HG03457 (cell line): ENCODE measurements at regions not wholly inside any gene's neighbourhood (a gene's known extent, or its start where the extent isn't known, plus 50 kb on each side); places are given as distances from the start of the nearest gene placed in this dataset.
"Not testable (repeated sequence)": the region's sequence is repeated elsewhere in the genome, so short reads cannot be mapped to it uniquely, and the experiment has no call there.

ENCODE experiments used
- ATAC-seq: cut with Tn5 transposase; IDR thresholded peaks from one replicate; pipeline ENCODE4 v1.9.1; 2021; ENCODE audit warnings: moderate number of reproducible peaks; ENCODE audit not compliant: unreplicated experiment

- ATAC-seq = no peak
These were observed 151.8 kb upstream of the RAB4A start for GRCh38 chr1:229119161-229119560.

- ATAC-seq = no peak
These were observed 151.0 kb upstream of the RAB4A start for GRCh38 chr1:229119876-229120275.

GRCh38 chr1:229121845-229122436, 149.0 kb upstream of the RAB4A start:
- no peak for ATAC-seq

GRCh38 chr1:229122606-229123005, 148.3 kb upstream of the RAB4A start:
- ATAC-seq = no peak

GRCh38 chr1:229124116-229124515, 146.8 kb upstream of the RAB4A start:
- ATAC-seq = no peak

- no peak for ATAC-seq
These were observed 146.3 kb upstream of the RAB4A start for GRCh38 chr1:229124520-229125124.

GRCh38 chr1:229127301-229127700, 143.6 kb upstream of the RAB4A start:
- ATAC-seq = no peak

- no peak for ATAC-seq
These were observed 142.8 kb upstream of the RAB4A start for GRCh38 chr1:229128066-229128608.

- ATAC-seq = no peak
These were observed 141.4 kb upstream of the RAB4A start for GRCh38 chr1:229129301-229130027.

GRCh38 chr1:229130028-229130668, 140.8 kb upstream of the RAB4A start:
- no peak for ATAC-seq

- no peak for ATAC-seq
These were observed 139.4 kb upstream of the RAB4A start for GRCh38 chr1:229131243-229132105.

- no peak for ATAC-seq
These were observed 138.8 kb upstream of the RAB4A start for GRCh38 chr1:229132106-229132443.

GRCh38 chr1:229132706-229133105, 138.2 kb upstream of the RAB4A start:
- no peak for ATAC-seq

GRCh38 chr1:229133151-229133550, 137.8 kb upstream of the RAB4A start:
- ATAC-seq = no peak

- no peak for ATAC-seq
These were observed 137.1 kb upstream of the RAB4A start for GRCh38 chr1:229133811-229134210.

- not testable (repeated sequence) for ATAC-seq
These were observed 136.3 kb upstream of the RAB4A start for GRCh38 chr1:229134381-229135217.

GRCh38 chr1:229135773-229136172, 135.1 kb upstream of the RAB4A start:
- no peak for ATAC-seq

GRCh38 chr1:229136822-229137221, 134.1 kb upstream of the RAB4A start:
- no peak for ATAC-seq

GRCh38 chr1:229137271-229137670, 133.6 kb upstream of the RAB4A start:
- no peak for ATAC-seq

GRCh38 chr1:229138058-229138457, 132.9 kb upstream of the RAB4A start:
- ATAC-seq = no peak
